HG03045 (cell line): ENCODE measurements at regions not wholly inside any gene's neighbourhood (a gene's known extent, or its start where the extent isn't known, plus 50 kb on each side); places are given as distances from the start of the nearest gene placed in this dataset.

Experiments used
- ATAC-seq: cut with Tn5 transposase; IDR thresholded peaks from one replicate; pipeline ENCODE4 v1.9.1; 2021; ENCODE audit warnings: mild to moderate bottlenecking, moderate library complexity; ENCODE audit not compliant: unreplicated experiment

GRCh38 chr1:229070168-229070567 is 200.7 kb upstream of the RAB4A start:
- ATAC-seq = no peak

- no peak for ATAC-seq
Observed at GRCh38 chr1:229073251-229073650, 197.7 kb upstream of the RAB4A start.

GRCh38 chr1:229075217-229075616 is 195.7 kb upstream of the RAB4A start:
- no peak for ATAC-seq

- no peak for ATAC-seq
Observed at GRCh38 chr1:229075716-229076115, 195.2 kb upstream of the RAB4A start.

- ATAC-seq = no peak
Observed at GRCh38 chr1:229076195-229076594, 194.7 kb upstream of the RAB4A start.

- ATAC-seq = no peak
Observed at GRCh38 chr1:229079016-229079595, 191.8 kb upstream of the RAB4A start.

GRCh38 chr1:229080361-229080760 is 190.6 kb upstream of the RAB4A start:
- ATAC-seq = no peak

GRCh38 chr1:229085291-229085690 is 185.6 kb upstream of the RAB4A start:
- ATAC-seq = no peak

- ATAC-seq = no peak
Observed at GRCh38 chr1:229086091-229086490, 184.8 kb upstream of the RAB4A start.

- no peak for ATAC-seq
Observed at GRCh38 chr1:229086686-229087085, 184.2 kb upstream of the RAB4A start.

- no peak for ATAC-seq
Observed at GRCh38 chr1:229087339-229087738, 183.6 kb upstream of the RAB4A start.

- ATAC-seq = no peak
Observed at GRCh38 chr1:229087906-229088305, 183.0 kb upstream of the RAB4A start.

- ATAC-seq = no peak
Observed at GRCh38 chr1:229088711-229089110, 182.2 kb upstream of the RAB4A start.

GRCh38 chr1:229089586-229090208 is 181.2 kb upstream of the RAB4A start:
- no peak for ATAC-seq

- no peak for ATAC-seq
Observed at GRCh38 chr1:229091721-229092136, 179.2 kb upstream of the RAB4A start.

- ATAC-seq = no peak
Observed at GRCh38 chr1:229092377-229093237, 178.3 kb upstream of the RAB4A start.

GRCh38 chr1:229093238-229093540 is 177.7 kb upstream of the RAB4A start:
- ATAC-seq = no peak

- no peak for ATAC-seq
Observed at GRCh38 chr1:229093609-229094336, 177.1 kb upstream of the RAB4A start.

GRCh38 chr1:229094476-229095311 is 176.2 kb upstream of the RAB4A start:
- no peak for ATAC-seq

- no peak for ATAC-seq
Observed at GRCh38 chr1:229095325-229095724, 175.6 kb upstream of the RAB4A start.

GRCh38 chr1:229097356-229097755 is 173.6 kb upstream of the RAB4A start:
- no peak for ATAC-seq
